ENCODE measurements at regions not wholly inside any gene's neighbourhood (a gene's known extent, or its start where the extent isn't known, plus 50 kb on each side); places are given as distances from the start of the nearest gene placed in this dataset.

GRCh38 chr7:25759286-25759685 is 392.7 kb upstream of the NFE2L3 start:
- Mint-ChIP-seq H3K4me3 (ENCODE audit: unreplicated experiment) (no peak overlapping the region), H3K9me3 (ENCODE audit: low read depth) (peaks cover 2% of the 10 kb centered on the region), H3K27me3 (ENCODE audit: low read depth) (no peaks in the 10 kb centered on the region), H3K27ac (ENCODE audit: unreplicated experiment) (peak overlapping the region; percentile 49), H3K36me3 (ENCODE audit: low read depth) (peaks cover 4% of the 10 kb centered on the region), H3K4me1 (ENCODE audit: low read depth) (peaks cover 44% of the 10 kb centered on the region)
- DNase-seq (ENCODE audit: low spot score): no peak
- no peak for TF ChIP-seq CTCF (IDR thresholded peaks at IDR 0.05)

GRCh38 chr7:25759748-25760147 is 392.2 kb upstream of the NFE2L3 start:
- Mint-ChIP-seq H3K4me3 (ENCODE audit: unreplicated experiment) (no peak overlapping the region), H3K27ac (ENCODE audit: unreplicated experiment) (peak overlapping the region; percentile 23), H3K4me1 (ENCODE audit: low read depth) (peaks cover 39% of the 10 kb centered on the region), H3K27me3 (ENCODE audit: low read depth) (no peaks in the 10 kb centered on the region), H3K9me3 (ENCODE audit: low read depth) (peaks cover 2% of the 10 kb centered on the region), H3K36me3 (ENCODE audit: low read depth) (peaks cover 4% of the 10 kb centered on the region)
- no peak for DNase-seq (ENCODE audit: low spot score)
- no peak for TF ChIP-seq CTCF (IDR thresholded peaks at IDR 0.05)

DNA sequence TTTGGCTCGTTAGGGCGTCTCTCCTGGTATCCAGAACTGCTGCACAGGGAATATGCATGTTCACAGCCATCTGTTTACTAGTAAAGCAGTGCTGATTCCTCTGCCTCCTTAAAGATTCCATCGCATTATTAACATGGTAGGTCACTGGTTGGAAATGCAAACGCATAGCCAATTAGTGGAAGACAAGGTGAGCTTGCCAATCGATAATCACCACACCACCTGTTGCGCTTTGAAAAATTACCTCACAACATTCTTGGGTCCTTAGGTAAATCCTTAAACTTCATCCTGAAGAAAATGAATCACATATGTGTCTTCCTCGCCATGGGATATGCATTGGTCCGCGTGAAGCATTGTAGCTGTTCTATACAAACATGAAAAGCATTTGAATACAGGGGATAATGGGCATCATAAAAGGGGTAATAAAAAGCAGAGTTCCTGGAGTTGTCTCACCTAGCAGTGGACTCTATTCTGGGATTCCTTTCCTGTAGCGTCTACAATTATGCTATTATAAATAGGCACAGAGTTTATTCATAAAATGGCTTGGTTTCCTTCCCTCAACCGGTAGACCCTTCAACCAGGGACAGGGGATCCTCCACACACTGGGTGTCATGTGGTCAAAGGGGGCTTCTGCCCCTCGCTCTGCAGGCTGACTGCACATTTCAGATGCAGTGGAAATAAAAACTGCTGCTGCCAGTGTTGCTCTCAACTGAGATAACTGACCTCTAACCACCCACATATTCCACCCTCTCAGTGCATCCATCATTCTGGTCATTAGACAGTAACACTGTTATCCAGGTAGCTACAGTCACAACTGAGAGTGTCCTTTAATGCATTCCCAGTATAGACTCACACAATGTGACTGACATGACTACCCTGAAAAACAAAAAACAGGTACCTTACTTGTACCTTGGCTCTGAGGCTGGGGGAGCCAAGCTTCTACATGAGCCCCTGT is 389.2 kb upstream of the NFE2L3 start:
- TF ChIP-seq CTCF (IDR thresholded peaks at IDR 0.05): no peak
- DNase-seq (ENCODE audit: low spot score): no peak
- Mint-ChIP-seq H3K27me3 (ENCODE audit: low read depth) (no peaks in the 10 kb centered on the region), H3K4me1 (ENCODE audit: low read depth) (peaks cover 25% of the 10 kb centered on the region), H3K4me3 (ENCODE audit: unreplicated experiment) (no peak overlapping the region), H3K36me3 (ENCODE audit: low read depth) (peaks cover 2% of the 10 kb centered on the region), H3K27ac (ENCODE audit: unreplicated experiment) (no peak overlapping the region), H3K9me3 (ENCODE audit: low read depth) (peaks cover 2% of the 10 kb centered on the region)

DNA sequence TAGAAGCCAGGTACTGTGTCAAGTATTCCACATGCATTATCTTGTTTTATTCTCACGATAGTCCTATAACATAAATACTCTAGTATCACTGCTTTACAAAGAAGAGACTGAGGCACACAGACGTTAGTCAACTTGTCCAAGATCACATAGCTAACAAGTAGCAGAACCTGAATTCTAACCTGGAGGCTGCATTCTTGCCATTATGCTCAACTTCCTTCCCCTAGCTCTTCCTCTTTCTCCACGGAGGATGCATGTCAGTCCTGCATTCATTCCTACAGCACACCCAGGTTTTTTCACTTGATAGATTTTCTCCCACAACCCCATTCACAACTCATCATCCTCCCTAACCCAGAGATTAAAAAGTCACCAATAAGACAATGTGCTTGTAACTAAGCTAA is 388.5 kb upstream of the NFE2L3 start:
- Mint-ChIP-seq H3K27me3 (ENCODE audit: low read depth) (no peaks in the 10 kb centered on the region), H3K27ac (ENCODE audit: unreplicated experiment) (no peak overlapping the region), H3K36me3 (ENCODE audit: low read depth) (peaks cover 2% of the 10 kb centered on the region), H3K9me3 (ENCODE audit: low read depth) (peaks cover 1% of the 10 kb centered on the region), H3K4me3 (ENCODE audit: unreplicated experiment) (no peak overlapping the region), H3K4me1 (ENCODE audit: low read depth) (peaks cover 20% of the 10 kb centered on the region)
- no peak for DNase-seq (ENCODE audit: low spot score)
- no peak for TF ChIP-seq CTCF (IDR thresholded peaks at IDR 0.05)

DNA sequence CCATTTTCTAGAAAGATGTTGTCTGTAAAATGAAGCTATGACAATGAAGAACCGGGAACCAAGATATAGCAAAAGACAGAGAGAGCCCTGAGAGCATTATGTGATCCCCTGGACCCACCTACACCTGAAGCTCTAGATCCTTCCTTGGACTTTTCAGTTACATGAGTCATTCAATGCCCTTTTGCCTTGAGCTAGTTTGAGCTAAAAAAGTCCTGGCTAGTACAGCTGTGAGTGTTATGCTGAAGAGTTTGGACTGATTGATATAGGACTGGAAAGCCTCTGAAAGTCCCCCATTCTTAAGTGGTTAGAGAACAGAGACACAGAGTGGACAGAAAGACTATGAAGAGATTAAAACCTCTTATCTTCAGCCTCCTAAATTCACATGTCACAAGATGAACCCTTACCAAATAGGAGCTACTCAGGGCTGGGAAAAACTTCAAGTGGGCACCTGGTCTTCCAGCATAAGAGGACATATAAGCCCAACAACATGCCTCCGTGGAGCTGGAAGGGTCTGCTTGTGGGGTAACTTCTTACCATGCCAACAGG is 386.8 kb upstream of the NFE2L3 start:
- no peak for DNase-seq (ENCODE audit: low spot score)
- H3K4me3 Mint-ChIP-seq (ENCODE audit: unreplicated experiment): no peak overlapping the region
- peaks cover 8% of the 10 kb centered on the region for H3K4me1 Mint-ChIP-seq (ENCODE audit: low read depth)
- H3K9me3 Mint-ChIP-seq (ENCODE audit: low read depth): no peaks in the 10 kb centered on the region
- H3K27me3 Mint-ChIP-seq (ENCODE audit: low read depth): no peaks in the 10 kb centered on the region
- no peak overlapping the region for H3K27ac Mint-ChIP-seq (ENCODE audit: unreplicated experiment)
- peaks cover 2% of the 10 kb centered on the region for H3K36me3 Mint-ChIP-seq (ENCODE audit: low read depth)
- no peak for TF ChIP-seq CTCF (IDR thresholded peaks at IDR 0.05)

All from chondrocyte (in vitro differentiated cells).